Right lobe of liver (tissue), 4 donors: ENCODE measurements at regions not wholly inside any gene's neighbourhood (a gene's known extent, or its start where the extent isn't known, plus 50 kb on each side); places are given as distances from the start of the nearest gene placed in this dataset.

Source experiments
- CTCF ChIP-seq, 4 donors: fragments of 200-600 bp in 3 of 4; fragments of 450-650 bp in 1 of 4; IDR thresholded peaks; one replicate each; pipeline versions ENCODE4 v1.5.1 to v1.8.0; 2016 to 2022; ENCODE audit warnings: antibody characterized with exemption in 4 of 4, mild to moderate bottlenecking in 2 of 4
- POLR2A ChIP-seq: fragments of 450-650 bp; IDR thresholded peaks from one replicate; pipeline ENCODE4 v1.6.1; 2017; ENCODE audit warnings: antibody characterized with exemption, mild to moderate bottlenecking
- donor health status: DM: no; HTN: no; CAD: no.
- donor health status: DM: no; HTN: no; CAD: no.
- donor health status: DM: no; HTN: yes; CAD: no.

- no peak for TF ChIP-seq POLR2A
- TF ChIP-seq CTCF (IDR thresholded peaks at IDR 0.05), result no peak
These were observed 95.9 kb downstream of the RRM1 start for GRCh38 chr11:4190519-4190918.
